Mesendoderm (in vitro differentiated cells): ENCODE measurements at regions not wholly inside any gene's neighbourhood (a gene's known extent, or its start where the extent isn't known, plus 50 kb on each side); places are given as distances from the start of the nearest gene placed in this dataset.

ENCODE experiments used
- DNase-seq: peaks from one replicate; pipeline ENCODE4 v3.0.0; 2013
- H2AK5ac ChIP-seq: 2 replicates; pipeline ENCODE4 v1.6.1; 2013; ENCODE audit warnings: low read length, inconsistent platforms
- H2BK120ac ChIP-seq: 2 replicates; pipeline ENCODE4 v1.6.1; 2013; ENCODE audit warnings: low read depth, mild to moderate bottlenecking, low read length, moderate library complexity, mixed read lengths
- H2BK15ac ChIP-seq: replicated peaks from 2 replicates; pipeline ENCODE4 v1.6.1; 2013; ENCODE audit warnings: low read depth, mild to moderate bottlenecking, moderate library complexity
- H2BK5ac ChIP-seq: 2 replicates; pipeline ENCODE4 v1.6.1; 2013; ENCODE audit warnings: low read length, inconsistent platforms
- H3K18ac ChIP-seq: 2 replicates; pipeline ENCODE4 v1.6.1; 2013; ENCODE audit warnings: mild to moderate bottlenecking, low read length, mixed read lengths
- H3K23ac ChIP-seq: one replicate; pipeline ENCODE4 v1.6.1; 2013; ENCODE audit warnings: low read length
- H3K27ac ChIP-seq: 2 replicates; pipeline ENCODE4 v1.5.1; 2013; ENCODE audit warnings: low read depth, mild to moderate bottlenecking, inconsistent platforms, low read length, moderate library complexity
- H3K27me3 ChIP-seq: 2 replicates; pipeline ENCODE4 v1.6.1; 2013; ENCODE audit warnings: low read length, control low read depth, mild to moderate bottlenecking, inconsistent platforms; ENCODE audit not compliant: insufficient read depth, poor library complexity
- H3K36me3 ChIP-seq: 2 replicates; pipeline ENCODE4 v1.6.1; 2013; ENCODE audit warnings: low read length, inconsistent platforms; ENCODE audit not compliant: control insufficient read depth, insufficient read depth
- H3K4ac ChIP-seq: one replicate; pipeline ENCODE4 v1.6.1; 2013; ENCODE audit warnings: low read depth, mild to moderate bottlenecking, low read length, moderate library complexity
- H3K4me1 ChIP-seq: 2 replicates; pipeline ENCODE4 v1.6.1; 2013; ENCODE audit warnings: low read depth, low read length, inconsistent platforms; ENCODE audit not compliant: control insufficient read depth
- H3K4me2 ChIP-seq: 2 replicates; pipeline ENCODE4 v1.6.1; 2013; ENCODE audit warnings: low read length
- H3K4me3 ChIP-seq: 2 replicates; pipeline ENCODE4 v1.5.1; 2013; ENCODE audit warnings: mild to moderate bottlenecking, low read length
- H3K56ac ChIP-seq: one replicate; pipeline ENCODE4 v1.6.1; 2013; ENCODE audit warnings: low read length
- H3K79me1 ChIP-seq: 2 replicates; pipeline ENCODE4 v1.6.1; 2013; ENCODE audit warnings: low read length, inconsistent platforms
- H3K79me2 ChIP-seq: 2 replicates; pipeline ENCODE4 v1.6.1; 2013; ENCODE audit warnings: mild to moderate bottlenecking, low read length; ENCODE audit not compliant: control insufficient read depth, insufficient read depth
- H3K9ac ChIP-seq: 2 replicates; pipeline ENCODE4 v1.6.1; 2013; ENCODE audit warnings: low read length, inconsistent platforms
- H4K5ac ChIP-seq: one replicate; pipeline ENCODE4 v1.6.1; 2013; ENCODE audit warnings: low read length
- H4K8ac ChIP-seq: one replicate; pipeline ENCODE4 v1.6.1; 2013; ENCODE audit warnings: low read depth, mild to moderate bottlenecking, control low read depth, low read length, moderate library complexity
- WGBS: extraction: QIAGEN DNeasy Blood & Tissue Kit; methylation state at CpG from one replicate; pipeline ENCODE4 v1.1.7; 2013; ENCODE audit warnings: low lambda C conversion rate, missing lambda C conversion rate; ENCODE audit not compliant: insufficient coverage; ENCODE audit errors: extremely low coverage; 5-methylcytosine and 5-hydroxymethylcytosine counted together

DNA sequence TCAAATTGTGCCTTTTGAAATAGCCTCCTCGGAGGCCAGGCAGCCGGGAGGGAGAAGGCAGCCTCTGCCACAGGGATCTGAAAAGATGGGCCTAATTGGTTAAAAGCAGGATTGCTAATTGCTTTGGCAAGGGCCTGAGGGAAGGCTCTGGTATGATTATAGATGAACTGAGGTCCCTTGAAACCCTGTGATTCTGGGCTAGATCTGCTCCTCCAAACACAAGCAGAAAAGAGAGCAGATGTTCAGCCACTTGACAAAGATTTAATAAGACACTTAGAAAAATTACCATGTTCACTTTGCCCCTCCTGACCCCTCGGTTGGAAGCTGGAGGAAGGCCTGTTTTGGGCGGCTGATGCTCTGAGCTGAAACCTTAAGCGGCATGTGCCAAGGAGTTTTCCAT lies 209.5 kb upstream of the MPHOSPH6 start:
- no peaks in the 10 kb centered on the region for H3K27me3 ChIP-seq
- no peak overlapping the region for H4K5ac ChIP-seq
- no CpG with 5 or more reads among the region's 5 CpGs for WGBS
- H2BK5ac ChIP-seq: no peak overlapping the region
- no peaks in the 10 kb centered on the region for H3K36me3 ChIP-seq
- no peak overlapping the region for H2BK15ac ChIP-seq
- DNase-seq: no peak
- no peak overlapping the region for H3K9ac ChIP-seq
- H3K4me3 ChIP-seq: no peak overlapping the region
- H3K4ac ChIP-seq: no peak overlapping the region
- H2BK120ac ChIP-seq: no peak overlapping the region
- no peak overlapping the region for H3K4me2 ChIP-seq
- H3K56ac ChIP-seq: no peak overlapping the region
- no peak overlapping the region for H3K23ac ChIP-seq
- no peak overlapping the region for H2AK5ac ChIP-seq
- H4K8ac ChIP-seq: no peak overlapping the region
- no peaks in the 10 kb centered on the region for H3K79me2 ChIP-seq
- no peak overlapping the region for H3K27ac ChIP-seq
- no peaks in the 10 kb centered on the region for H3K4me1 ChIP-seq
- H3K79me1 ChIP-seq: no peaks in the 10 kb centered on the region
- no peak overlapping the region for H3K18ac ChIP-seq

DNA sequence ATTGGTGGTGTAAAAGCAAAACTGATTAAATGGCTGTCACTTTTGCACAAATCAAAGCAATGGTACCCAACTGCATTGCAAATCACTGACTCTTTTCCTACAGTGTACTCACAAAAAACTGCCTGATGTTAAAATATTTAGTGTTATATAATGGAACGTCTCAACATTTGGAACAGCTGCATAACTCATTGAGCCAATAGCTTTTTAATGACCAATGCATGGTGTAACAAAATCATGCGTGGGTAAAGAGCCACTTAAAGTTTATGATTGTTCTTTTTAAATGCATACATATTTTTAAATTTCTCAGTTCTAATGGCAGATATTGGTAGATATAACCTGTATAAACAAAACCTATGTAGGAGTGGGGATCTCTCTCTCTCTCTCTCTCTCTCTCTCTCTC lies 204.0 kb upstream of the MPHOSPH6 start:
- H3K79me1 ChIP-seq: no peaks in the 10 kb centered on the region
- no CpG with 5 or more reads among the region's 2 CpGs for WGBS
- no peak for DNase-seq

DNA sequence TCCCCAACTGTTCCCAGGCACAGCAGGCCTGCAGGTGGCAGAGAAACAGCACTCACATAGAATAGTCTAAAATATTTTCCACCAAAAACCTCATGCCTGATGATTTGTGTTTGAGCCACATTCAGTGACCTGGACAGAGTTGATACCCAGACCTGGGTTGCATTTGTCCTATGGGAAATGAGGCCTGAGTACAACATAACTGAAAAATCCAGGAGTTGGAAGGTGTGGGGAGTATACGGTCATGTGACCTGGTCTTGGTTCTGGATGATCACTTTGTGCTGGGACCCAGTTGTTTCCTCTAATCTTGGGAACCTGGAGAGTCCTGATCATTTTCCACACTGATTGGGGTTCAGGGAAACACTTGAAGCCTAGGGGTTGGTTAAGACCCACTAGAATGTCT lies 200.3 kb upstream of the MPHOSPH6 start:
- H3K4me2 ChIP-seq: no peak overlapping the region
- no peaks in the 10 kb centered on the region for H3K4me1 ChIP-seq
- no peak overlapping the region for H2BK5ac ChIP-seq
- H3K9ac ChIP-seq: no peak overlapping the region
- H3K79me1 ChIP-seq: no peaks in the 10 kb centered on the region
- H3K4ac ChIP-seq: no peak overlapping the region
- no peak overlapping the region for H3K23ac ChIP-seq
- H3K27me3 ChIP-seq: no peaks in the 10 kb centered on the region
- DNase-seq: no peak
- H3K4me3 ChIP-seq: no peak overlapping the region
- no peaks in the 10 kb centered on the region for H3K79me2 ChIP-seq
- no peak overlapping the region for H4K5ac ChIP-seq
- no CpG with 5 or more reads among the region's 1 CpG for WGBS
- no peak overlapping the region for H3K56ac ChIP-seq
- no peak overlapping the region for H2BK15ac ChIP-seq
- H3K36me3 ChIP-seq: no peaks in the 10 kb centered on the region
- no peak overlapping the region for H4K8ac ChIP-seq
- H3K27ac ChIP-seq: no peak overlapping the region
- no peak overlapping the region for H2BK120ac ChIP-seq
- H3K18ac ChIP-seq: no peak overlapping the region
- H2AK5ac ChIP-seq: no peak overlapping the region

More for the DNA sequence above, 204.0 kb upstream of the MPHOSPH6 start:
- Histone ChIP-seq H2BK120ac (no peak overlapping the region), H3K18ac (no peak overlapping the region), H4K5ac (no peak overlapping the region), H3K27ac (no peak overlapping the region), H2BK15ac (no peak overlapping the region), H3K36me3 (no peaks in the 10 kb centered on the region), H2BK5ac (no peak overlapping the region), H4K8ac (no peak overlapping the region), H3K4me1 (no peaks in the 10 kb centered on the region), H3K56ac (no peak overlapping the region), H3K27me3 (no peaks in the 10 kb centered on the region), H3K4ac (no peak overlapping the region), H3K79me2 (no peaks in the 10 kb centered on the region), H2AK5ac (no peak overlapping the region), H3K4me3 (no peak overlapping the region), H3K23ac (no peak overlapping the region), H3K4me2 (no peak overlapping the region), H3K9ac (no peak overlapping the region)

DNA sequence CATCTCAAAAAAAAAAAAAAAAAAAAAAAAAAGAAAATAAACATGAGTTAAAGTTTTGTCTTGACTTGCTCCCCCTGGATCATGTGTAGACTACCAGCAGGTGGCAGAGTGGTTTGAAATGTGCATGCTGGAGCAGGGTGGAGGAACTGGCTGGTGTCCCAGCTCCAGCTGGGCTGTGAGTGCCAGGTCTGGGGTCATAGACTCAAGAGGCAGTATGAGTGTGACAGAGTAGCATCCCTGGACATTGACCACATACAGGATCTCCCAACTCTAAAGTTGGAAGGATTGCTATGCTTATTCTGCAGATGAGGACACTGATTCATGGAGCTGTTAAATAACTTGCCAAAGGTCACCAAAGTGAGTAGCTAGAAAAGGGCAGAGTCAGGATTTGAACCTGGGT lies 198.0 kb upstream of the MPHOSPH6 start:
- H3K79me2 ChIP-seq: no peaks in the 10 kb centered on the region
- H2BK5ac ChIP-seq: no peak overlapping the region
- no peak overlapping the region for H3K4me2 ChIP-seq
- peak; percentile 70 for DNase-seq
- H2BK120ac ChIP-seq: no peak overlapping the region
- no peak overlapping the region for H3K4ac ChIP-seq
- no peak overlapping the region for H4K8ac ChIP-seq
- no peak overlapping the region for H3K9ac ChIP-seq
- H3K4me1 ChIP-seq: no peaks in the 10 kb centered on the region
- no peak overlapping the region for H3K23ac ChIP-seq
- no peak overlapping the region for H4K5ac ChIP-seq
- H2AK5ac ChIP-seq: no peak overlapping the region
- no peak overlapping the region for H3K27ac ChIP-seq
- no peak overlapping the region for H3K56ac ChIP-seq
- H2BK15ac ChIP-seq: no peak overlapping the region
- no peak overlapping the region for H3K4me3 ChIP-seq
- H3K18ac ChIP-seq: no peak overlapping the region
- H3K79me1 ChIP-seq: no peaks in the 10 kb centered on the region
- H3K27me3 ChIP-seq: no peaks in the 10 kb centered on the region
- no peaks in the 10 kb centered on the region for H3K36me3 ChIP-seq

DNA sequence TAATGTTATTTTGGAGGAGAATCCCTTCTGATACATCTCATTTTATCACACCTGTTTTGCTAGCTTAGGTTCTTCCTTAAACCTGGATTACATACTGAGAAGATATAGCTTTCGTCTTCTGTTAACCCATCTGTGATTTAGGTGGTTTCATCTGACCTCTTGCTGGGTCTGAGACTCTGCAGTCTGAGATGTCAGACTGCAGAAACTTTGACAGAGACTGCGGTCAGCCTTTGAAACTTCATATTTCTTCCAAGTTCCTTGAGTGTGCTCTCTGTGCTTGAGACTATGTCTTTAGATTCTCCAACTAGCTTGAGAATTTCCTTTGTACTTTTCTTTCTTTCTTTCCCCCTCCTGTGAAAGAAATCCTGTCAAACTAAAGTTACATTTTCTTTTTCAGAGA lies 196.4 kb upstream of the MPHOSPH6 start:
- Histone ChIP-seq H4K5ac (no peak overlapping the region), H3K79me1 (no peaks in the 10 kb centered on the region), H3K79me2 (no peaks in the 10 kb centered on the region), H2BK5ac (no peak overlapping the region), H3K4me3 (no peak overlapping the region), H2AK5ac (no peak overlapping the region), H2BK120ac (no peak overlapping the region), H3K27ac (no peak overlapping the region), H2BK15ac (no peak overlapping the region), H3K4me1 (no peaks in the 10 kb centered on the region), H3K36me3 (no peaks in the 10 kb centered on the region), H3K18ac (no peak overlapping the region), H3K4me2 (no peak overlapping the region), H3K4ac (no peak overlapping the region), H3K27me3 (no peaks in the 10 kb centered on the region), H3K23ac (no peak overlapping the region), H3K56ac (no peak overlapping the region), H4K8ac (no peak overlapping the region), H3K9ac (no peak overlapping the region)
- WGBS: no CpG with 5 or more reads among the region's 2 CpGs
- no peak for DNase-seq

DNA sequence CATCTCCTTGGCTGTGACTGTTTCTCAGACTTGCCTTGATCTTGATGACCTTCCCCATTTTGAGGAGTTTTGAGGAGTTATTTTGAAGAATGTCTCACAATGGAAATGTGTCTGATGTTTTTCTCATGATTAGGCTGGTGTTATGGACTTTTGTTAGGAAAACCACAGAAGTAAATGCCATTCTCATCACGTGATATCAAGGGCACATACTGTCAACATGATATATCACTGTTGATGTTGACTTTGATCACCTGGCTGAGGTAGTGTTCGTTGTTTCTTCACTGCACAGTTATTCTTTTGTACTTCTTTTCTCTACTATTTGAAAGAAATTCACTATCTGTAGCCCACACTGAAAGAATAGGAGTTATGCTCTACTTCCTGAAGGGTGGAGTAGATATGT lies 194.7 kb upstream of the MPHOSPH6 start:
- WGBS: no CpG with 5 or more reads among the region's 2 CpGs

More for the DNA sequence above, 194.7 kb upstream of the MPHOSPH6 start:
- no peak for DNase-seq
- no peak overlapping the region for H3K27ac ChIP-seq
- no peak overlapping the region for H3K23ac ChIP-seq
- H3K9ac ChIP-seq: no peak overlapping the region
- no peak overlapping the region for H3K18ac ChIP-seq
- H3K79me1 ChIP-seq: no peaks in the 10 kb centered on the region
- H2BK5ac ChIP-seq: no peak overlapping the region
- no peaks in the 10 kb centered on the region for H3K36me3 ChIP-seq
- no peak overlapping the region for H3K56ac ChIP-seq
- H4K8ac ChIP-seq: no peak overlapping the region
- H3K27me3 ChIP-seq: no peaks in the 10 kb centered on the region
- H3K4me2 ChIP-seq: no peak overlapping the region
- H2AK5ac ChIP-seq: no peak overlapping the region
- H4K5ac ChIP-seq: no peak overlapping the region
- H2BK15ac ChIP-seq: no peak overlapping the region
- no peak overlapping the region for H3K4me3 ChIP-seq
- no peaks in the 10 kb centered on the region for H3K4me1 ChIP-seq
- H3K4ac ChIP-seq: no peak overlapping the region
- no peak overlapping the region for H2BK120ac ChIP-seq
- no peaks in the 10 kb centered on the region for H3K79me2 ChIP-seq
